Parathyroid adenoma (tissue), 2 donors: ENCODE measurements at regions not wholly inside any gene's neighbourhood (a gene's known extent, or its start where the extent isn't known, plus 50 kb on each side); places are given as distances from the start of the nearest gene placed in this dataset.

Experiments used
- H2AFZ ChIP-seq: fragments of 300-600 bp; sonication (generic); one replicate; pipeline ENCODE4 v1.7.0; 2017; ENCODE audit warnings: antibody characterized with exemption, mild to moderate bottlenecking
- H3K27ac ChIP-seq: fragments of 300-600 bp; sonication (generic); one replicate; pipeline ENCODE4 v1.7.0; 2017
- H3K27me3 ChIP-seq: fragments of 300-600 bp; sonication (generic); one replicate; pipeline ENCODE4 v1.7.0; 2017; ENCODE audit warnings: low read length; ENCODE audit not compliant: control insufficient read depth, insufficient read depth
- H3K36me3 ChIP-seq: fragments of 300-600 bp; sonication (generic); one replicate; pipeline ENCODE4 v1.7.0; 2017; ENCODE audit warnings: low read length; ENCODE audit not compliant: control insufficient read depth, insufficient read depth
- H3K4me1 ChIP-seq: fragments of 300-600 bp; sonication (generic); one replicate; pipeline ENCODE4 v1.7.0; 2017; ENCODE audit warnings: control low read depth
- H3K4me2 ChIP-seq: fragments of 300-600 bp; sonication (generic); one replicate; pipeline ENCODE4 v1.7.0; 2017; ENCODE audit warnings: low read length
- H3K4me3 ChIP-seq: fragments of 300-600 bp; sonication (generic); one replicate; pipeline ENCODE4 v1.7.0; 2017; ENCODE audit warnings: low read depth, low read length
- H3K79me2 ChIP-seq: fragments of 300-600 bp; sonication (generic); one replicate; pipeline ENCODE4 v1.7.0; 2017; ENCODE audit warnings: control low read depth
- H3K9ac ChIP-seq: fragments of 300-600 bp; sonication (generic); one replicate; pipeline ENCODE4 v1.7.0; 2017; ENCODE audit warnings: mild to moderate bottlenecking
- H3K9me3 ChIP-seq: fragments of 300-600 bp; sonication (generic); one replicate; pipeline ENCODE4 v1.7.0; 2017; ENCODE audit warnings: low read length; ENCODE audit not compliant: control insufficient read depth
- TF ChIP-seq, protein P1 (sequence below): fragments of 300-600 bp; sonication (generic); IDR thresholded peaks from one replicate; pipeline ENCODE4 v1.7.0; 2017; ENCODE audit warnings: antibody characterized with exemption, mild to moderate bottlenecking
- donor health status: primary hyperparathyroidism.

DNA sequence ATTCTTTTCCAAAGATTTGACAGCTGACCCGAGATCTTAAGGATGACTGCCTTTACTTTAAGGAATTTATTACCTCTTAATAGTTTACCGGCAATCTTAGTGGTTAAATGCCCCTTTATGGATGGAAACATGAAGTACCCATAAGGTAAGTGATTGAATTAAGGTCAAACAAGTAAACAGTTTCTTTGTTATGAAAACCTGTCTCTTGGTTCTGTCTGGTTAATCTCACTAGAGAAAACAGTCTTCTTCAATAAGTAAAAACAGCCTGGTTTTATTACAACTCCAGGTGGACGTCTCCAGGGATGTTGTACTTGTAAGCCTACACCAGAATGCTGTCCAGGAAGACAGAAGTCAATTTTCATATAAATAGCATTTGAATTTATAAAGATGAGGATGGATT is 161.8 kb upstream of the MTPN start:
- Histone ChIP-seq H3K9me3 (no peaks in the 10 kb centered on the region), H3K4me2 (no peak overlapping the region), H3K27me3 (no peaks in the 10 kb centered on the region), H3K79me2 (no peaks in the 10 kb centered on the region), H3K9ac (no peak overlapping the region), H3K36me3 (no peaks in the 10 kb centered on the region), H3K4me3 (no peak overlapping the region), H3K4me1 (no peaks in the 10 kb centered on the region), H2AFZ (no peak overlapping the region), H3K27ac (no peak overlapping the region)
- TF ChIP-seq, protein P1, sequence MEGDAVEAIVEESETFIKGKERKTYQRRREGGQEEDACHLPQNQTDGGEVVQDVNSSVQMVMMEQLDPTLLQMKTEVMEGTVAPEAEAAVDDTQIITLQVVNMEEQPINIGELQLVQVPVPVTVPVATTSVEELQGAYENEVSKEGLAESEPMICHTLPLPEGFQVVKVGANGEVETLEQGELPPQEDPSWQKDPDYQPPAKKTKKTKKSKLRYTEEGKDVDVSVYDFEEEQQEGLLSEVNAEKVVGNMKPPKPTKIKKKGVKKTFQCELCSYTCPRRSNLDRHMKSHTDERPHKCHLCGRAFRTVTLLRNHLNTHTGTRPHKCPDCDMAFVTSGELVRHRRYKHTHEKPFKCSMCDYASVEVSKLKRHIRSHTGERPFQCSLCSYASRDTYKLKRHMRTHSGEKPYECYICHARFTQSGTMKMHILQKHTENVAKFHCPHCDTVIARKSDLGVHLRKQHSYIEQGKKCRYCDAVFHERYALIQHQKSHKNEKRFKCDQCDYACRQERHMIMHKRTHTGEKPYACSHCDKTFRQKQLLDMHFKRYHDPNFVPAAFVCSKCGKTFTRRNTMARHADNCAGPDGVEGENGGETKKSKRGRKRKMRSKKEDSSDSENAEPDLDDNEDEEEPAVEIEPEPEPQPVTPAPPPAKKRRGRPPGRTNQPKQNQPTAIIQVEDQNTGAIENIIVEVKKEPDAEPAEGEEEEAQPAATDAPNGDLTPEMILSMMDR: no peak

DNA sequence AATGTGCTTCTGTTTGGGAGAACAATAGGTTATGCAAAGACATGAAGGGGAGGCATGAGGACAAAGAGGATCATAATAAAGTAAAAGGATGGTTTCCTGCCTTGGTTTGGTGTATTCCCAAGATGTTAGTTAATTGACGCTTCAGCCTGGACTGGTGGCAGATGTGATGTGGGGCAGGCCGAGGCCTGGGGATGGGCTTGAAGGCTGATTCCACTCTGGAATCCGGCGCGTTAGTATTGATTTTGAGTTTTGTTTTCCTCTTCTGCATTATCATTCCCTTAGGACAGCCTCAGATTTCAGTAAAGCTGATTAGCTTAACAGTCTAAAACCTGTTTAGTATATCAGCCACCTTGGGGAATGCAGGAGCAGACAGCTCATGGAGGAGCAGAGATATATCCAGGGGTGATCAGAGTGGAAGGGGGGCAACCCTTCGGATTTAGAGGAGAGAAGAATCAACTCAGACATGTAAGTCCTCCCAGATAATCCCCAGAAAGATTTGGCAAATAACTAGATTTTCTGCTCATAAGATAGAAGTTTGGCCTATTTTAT is 159.8 kb upstream of the MTPN start:
- Histone ChIP-seq H3K4me3 (no peak overlapping the region), H3K9me3 (no peaks in the 10 kb centered on the region), H3K9ac (no peak overlapping the region), H3K4me1 (no peaks in the 10 kb centered on the region), H3K4me2 (no peak overlapping the region), H3K27me3 (no peaks in the 10 kb centered on the region), H3K79me2 (no peaks in the 10 kb centered on the region), H3K36me3 (no peaks in the 10 kb centered on the region), H2AFZ (no peak overlapping the region), H3K27ac (no peak overlapping the region)
- TF ChIP-seq, protein P1: no peak

DNA sequence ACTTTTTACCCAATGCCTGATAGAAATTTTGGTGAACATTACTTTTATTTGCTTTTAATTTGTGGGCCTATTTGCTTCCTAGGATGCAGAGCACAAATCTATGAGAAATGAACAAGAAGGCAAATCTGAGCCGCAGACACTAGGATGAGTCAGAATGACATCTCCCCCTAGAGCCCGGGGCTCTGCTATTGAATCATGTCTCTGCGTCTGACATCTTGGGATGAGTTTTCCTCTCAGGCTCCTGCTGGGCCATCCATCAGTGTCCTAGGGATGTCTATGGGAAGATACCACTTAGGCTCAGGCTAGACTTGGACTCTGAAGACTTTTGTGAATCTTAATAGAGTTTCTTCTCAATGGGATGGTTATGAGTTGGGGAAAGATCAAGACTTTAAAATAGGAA is 157.3 kb upstream of the MTPN start:
- TF ChIP-seq, protein P1: no peak
- no peaks in the 10 kb centered on the region for H3K9me3 ChIP-seq
- H3K27ac ChIP-seq: no peak overlapping the region
- no peak overlapping the region for H3K9ac ChIP-seq
- H3K4me1 ChIP-seq: no peaks in the 10 kb centered on the region
- no peaks in the 10 kb centered on the region for H3K36me3 ChIP-seq
- no peak overlapping the region for H3K4me2 ChIP-seq
- no peak overlapping the region for H3K4me3 ChIP-seq
- no peak overlapping the region for H2AFZ ChIP-seq
- no peaks in the 10 kb centered on the region for H3K79me2 ChIP-seq
- H3K27me3 ChIP-seq: no peaks in the 10 kb centered on the region

DNA sequence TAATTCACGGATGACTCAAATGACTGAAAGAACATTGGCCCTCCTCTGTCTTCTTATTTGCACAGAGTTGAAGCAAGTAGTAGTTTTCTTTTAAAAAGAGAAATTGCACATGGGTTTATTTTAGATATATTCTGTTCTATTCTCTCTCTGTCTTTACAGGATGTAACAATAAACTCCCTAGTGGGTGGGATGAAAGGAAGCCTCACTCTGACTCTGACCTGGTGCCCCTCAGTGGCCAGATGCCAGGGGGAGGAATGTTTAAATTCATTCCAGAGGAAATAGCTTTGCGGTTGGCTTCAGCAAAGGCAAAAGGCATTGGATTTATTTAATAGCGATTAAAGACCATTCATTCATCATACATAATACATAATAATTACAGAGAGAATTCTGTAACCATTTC is 156.4 kb upstream of the MTPN start:
- H3K79me2 ChIP-seq: no peaks in the 10 kb centered on the region
- H3K36me3 ChIP-seq: no peaks in the 10 kb centered on the region
- no peaks in the 10 kb centered on the region for H3K27me3 ChIP-seq
- no peak overlapping the region for H3K4me3 ChIP-seq
- no peak overlapping the region for H3K4me2 ChIP-seq
- H3K9ac ChIP-seq: no peak overlapping the region
- no peaks in the 10 kb centered on the region for H3K4me1 ChIP-seq
- TF ChIP-seq, protein P1: no peak
- no peak overlapping the region for H2AFZ ChIP-seq
- H3K9me3 ChIP-seq: no peaks in the 10 kb centered on the region
- no peak overlapping the region for H3K27ac ChIP-seq

DNA sequence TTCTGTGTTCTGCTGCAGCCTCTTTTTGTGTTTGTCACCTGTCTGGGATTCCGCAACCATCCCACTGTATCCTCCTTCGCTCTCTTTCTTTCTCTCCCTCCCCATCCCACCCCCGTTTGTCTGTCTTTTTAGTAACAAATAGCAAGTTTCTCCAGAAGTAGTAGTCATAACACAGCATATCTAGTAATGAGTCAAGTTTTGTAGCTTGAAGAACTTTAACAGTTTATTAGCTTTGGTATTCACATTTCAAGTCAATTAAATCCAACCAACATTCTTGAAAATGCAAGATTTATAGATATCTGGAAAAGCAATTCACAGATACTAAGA is 154.1 kb upstream of the MTPN start:
- H3K4me1 ChIP-seq: no peaks in the 10 kb centered on the region
- TF ChIP-seq, protein P1: no peak
- no peak overlapping the region for H2AFZ ChIP-seq
- no peak overlapping the region for H3K9ac ChIP-seq
- no peak overlapping the region for H3K27ac ChIP-seq
- H3K4me3 ChIP-seq: no peak overlapping the region
- no peaks in the 10 kb centered on the region for H3K27me3 ChIP-seq
- no peaks in the 10 kb centered on the region for H3K79me2 ChIP-seq
- no peaks in the 10 kb centered on the region for H3K36me3 ChIP-seq
- no peak overlapping the region for H3K4me2 ChIP-seq
- no peaks in the 10 kb centered on the region for H3K9me3 ChIP-seq
